PC-3 (cell line): ENCODE measurements at regions not wholly inside any gene's neighbourhood (a gene's known extent, or its start where the extent isn't known, plus 50 kb on each side); places are given as distances from the start of the nearest gene placed in this dataset.

Source experiments
- EZH2 ChIP-seq: fragments of 300-600 bp; sonication (generic); IDR thresholded peaks from one replicate; pipeline ENCODE4 v1.6.1; 2017; ENCODE audit warnings: antibody characterized with exemption, mild to moderate bottlenecking, low read length; ENCODE audit not compliant: unreplicated experiment
- EZH2phosphoT487 ChIP-seq: fragments of 300-600 bp; sonication (generic); IDR thresholded peaks from 2 replicates; pipeline ENCODE4 v1.6.1; 2018; ENCODE audit warnings: mild to moderate bottlenecking, antibody characterized with exemption, low read length, borderline replicate concordance
- TF ChIP-seq, protein P1 (sequence below): fragments of 300-600 bp; sonication (generic); conservative IDR thresholded peaks from 2 replicates; pipeline ENCODE4 v1.5.1; 2017; ENCODE audit warnings: antibody characterized with exemption, low read depth, mild to moderate bottlenecking, low read length

GRCh38 chr2:175575346-175576258 is 394.1 kb upstream of the ATP5MC3 start:
- TF ChIP-seq, protein P1, sequence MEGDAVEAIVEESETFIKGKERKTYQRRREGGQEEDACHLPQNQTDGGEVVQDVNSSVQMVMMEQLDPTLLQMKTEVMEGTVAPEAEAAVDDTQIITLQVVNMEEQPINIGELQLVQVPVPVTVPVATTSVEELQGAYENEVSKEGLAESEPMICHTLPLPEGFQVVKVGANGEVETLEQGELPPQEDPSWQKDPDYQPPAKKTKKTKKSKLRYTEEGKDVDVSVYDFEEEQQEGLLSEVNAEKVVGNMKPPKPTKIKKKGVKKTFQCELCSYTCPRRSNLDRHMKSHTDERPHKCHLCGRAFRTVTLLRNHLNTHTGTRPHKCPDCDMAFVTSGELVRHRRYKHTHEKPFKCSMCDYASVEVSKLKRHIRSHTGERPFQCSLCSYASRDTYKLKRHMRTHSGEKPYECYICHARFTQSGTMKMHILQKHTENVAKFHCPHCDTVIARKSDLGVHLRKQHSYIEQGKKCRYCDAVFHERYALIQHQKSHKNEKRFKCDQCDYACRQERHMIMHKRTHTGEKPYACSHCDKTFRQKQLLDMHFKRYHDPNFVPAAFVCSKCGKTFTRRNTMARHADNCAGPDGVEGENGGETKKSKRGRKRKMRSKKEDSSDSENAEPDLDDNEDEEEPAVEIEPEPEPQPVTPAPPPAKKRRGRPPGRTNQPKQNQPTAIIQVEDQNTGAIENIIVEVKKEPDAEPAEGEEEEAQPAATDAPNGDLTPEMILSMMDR = no peak
- no peak for TF ChIP-seq EZH2
- TF ChIP-seq EZH2phosphoT487 = no peak
